AG04450 (cell line): ENCODE measurements at regions not wholly inside any gene's neighbourhood (a gene's known extent, or its start where the extent isn't known, plus 50 kb on each side); places are given as distances from the start of the nearest gene placed in this dataset.

Source experiments
- CTCF ChIA-PET: fragments of 300-600, 350-600 bp; formaldehyde crosslinking; extraction: SDS; loops from one replicate; lab custom pipeline; 2022; ENCODE audit warnings: antibody characterized with exemption, inconsistent platforms; lab: Charles Lee
- POLR2A ChIA-PET: fragments of 350-600 bp; formaldehyde crosslinking; extraction: SDS; loops from one replicate; lab custom pipeline; 2021; ENCODE audit warnings: antibody characterized with exemption, inconsistent platforms; lab: Yijun Ruan, JAX
- DNase-seq: peaks from one replicate; pipeline ENCODE4 v3.0.0-alpha.2; 2011; ENCODE audit warnings: low read depth, low spot score
- H3K27ac ChIP-seq: one replicate; pipeline ENCODE4 v1.5.1; 2012; ENCODE audit warnings: low read depth, low read length, control low read depth
- H3K27me3 ChIP-seq: one replicate; pipeline ENCODE4 v1.6.0; 2012; ENCODE audit warnings: low read length; ENCODE audit not compliant: control insufficient read depth, insufficient read depth
- H3K4me3 ChIP-seq: 2 replicates; pipeline ENCODE4 v1.5.1; 2011; ENCODE audit warnings: mild to moderate bottlenecking, low read depth, low read length, control low read depth
- H3K9me3 ChIP-seq: 2 replicates; pipeline ENCODE4 v1.5.1; 2012; ENCODE audit warnings: low read length; ENCODE audit not compliant: control insufficient read depth, insufficient read depth
- CTCF ChIP-seq: IDR thresholded peaks from 2 replicates; pipeline ENCODE4 v1.5.1; 2011; ENCODE audit warnings: low read depth, low read length, control low read depth, inconsistent platforms

GRCh38 chr10:71008150-71008549 is 119.8 kb upstream of the PCBD1 start:
- H3K4me3 ChIP-seq = no peak overlapping the region
- H3K27ac ChIP-seq = no peak overlapping the region
- no peak for TF ChIP-seq CTCF
- DNase-seq = no peak
- H3K27me3 ChIP-seq = peaks cover 9% of the 10 kb centered on the region
- CTCF ChIA-PET = no interaction called here
- POLR2A ChIA-PET = no interaction called here
- no peaks in the 10 kb centered on the region for H3K9me3 ChIP-seq

GRCh38 chr10:71009126-71009525 is 120.8 kb upstream of the PCBD1 start:
- Histone ChIP-seq H3K27me3 (peaks cover 11% of the 10 kb centered on the region), H3K27ac (no peak overlapping the region), H3K4me3 (no peak overlapping the region), H3K9me3 (no peaks in the 10 kb centered on the region)
- ChIA-PET POLR2A (no interaction called here), CTCF (no interaction called here)
- DNase-seq = no peak
- no peak for TF ChIP-seq CTCF

GRCh38 chr10:71010730-71011129 is 122.4 kb upstream of the PCBD1 start:
- peaks cover 10% of the 10 kb centered on the region for H3K27me3 ChIP-seq
- no peaks in the 10 kb centered on the region for H3K9me3 ChIP-seq
- no peak overlapping the region for H3K27ac ChIP-seq
- H3K4me3 ChIP-seq = no peak overlapping the region
- no peak for DNase-seq
- POLR2A ChIA-PET = no interaction called here
- CTCF ChIA-PET = no interaction called here
- no peak for TF ChIP-seq CTCF

- TF ChIP-seq CTCF = no peak
- no peaks in the 10 kb centered on the region for H3K9me3 ChIP-seq
- POLR2A ChIA-PET = no interaction called here
- CTCF ChIA-PET = no interaction called here
- no peak overlapping the region for H3K4me3 ChIP-seq
- peaks cover 10% of the 10 kb centered on the region for H3K27me3 ChIP-seq
- DNase-seq = no peak
- no peak overlapping the region for H3K27ac ChIP-seq
Measured at GRCh38 chr10:71011141-71011540, 122.8 kb upstream of the PCBD1 start.

- Histone ChIP-seq H3K9me3 (no peaks in the 10 kb centered on the region), H3K27ac (no peak overlapping the region), H3K4me3 (no peak overlapping the region), H3K27me3 (peaks cover 10% of the 10 kb centered on the region)
- ChIA-PET CTCF (no interaction called here), POLR2A (no interaction called here)
- no peak for DNase-seq
- no peak for TF ChIP-seq CTCF
Measured at GRCh38 chr10:71014021-71014805, 125.8 kb upstream of the PCBD1 start.
